ENCODE measurements at regions not wholly inside any gene's neighbourhood (a gene's known extent, or its start where the extent isn't known, plus 50 kb on each side); places are given as distances from the start of the nearest gene placed in this dataset.

- no peak overlapping the region for H3K27ac ChIP-seq
- no peaks in the 10 kb centered on the region for H3K4me1 ChIP-seq
- H3K4me3 ChIP-seq: no peak overlapping the region
- WGBS, 2 donors: 81 to 84% methylated on average over 2 of the region's 2 CpGs
- H3K36me3 ChIP-seq: no peaks in the 10 kb centered on the region
- no peak for DNase-seq
- no peak for ATAC-seq
- intact Hi-C loops (cut with DNase I): no loop called here
- no peaks in the 10 kb centered on the region for H3K9me3 ChIP-seq
- H3K27me3 ChIP-seq: no peaks in the 10 kb centered on the region
- no peak for TF ChIP-seq CTCF (IDR thresholded peaks at IDR 0.05)
Observed at GRCh38 chr11:121773076-121773475, 320.3 kb upstream of the SORL1-AS1 start.

- intact Hi-C loops (cut with DNase I): no loop called here
- ATAC-seq (no peak), DNase-seq (no peak)
- peaks cover 0 to 5% (median 0%) of the 10 kb centered on the region in 9 donors for H3K4me1 ChIP-seq
- no peaks in the 10 kb centered on the region for H3K27me3 ChIP-seq
- H3K9me3 ChIP-seq: no peaks in the 10 kb centered on the region
- TF ChIP-seq CTCF (IDR thresholded peaks at IDR 0.05): no peak
- WGBS, 2 donors: 73 to 86% methylated on average over 4 of the region's 4 CpGs
- H3K4me3 ChIP-seq: no peak overlapping the region
- H3K27ac ChIP-seq: no peak overlapping the region
- H3K36me3 ChIP-seq: no peaks in the 10 kb centered on the region
Observed at GRCh38 chr11:121770939-121771595, 318.3 kb upstream of the SORL1-AS1 start.

GRCh38 chr11:121769191-121769590, 316.4 kb upstream of the SORL1-AS1 start:
- WGBS, 2 donors: 93% methylated on average over 2 of the region's 2 CpGs

GRCh38 chr11:121767433-121767832, 314.7 kb upstream of the SORL1-AS1 start:
- Histone ChIP-seq H3K4me1 (peaks cover 0 to 13% (median 0%) of the 10 kb centered on the region in 9 donors), H3K4me3 (no peak overlapping the region), H3K27ac (no peak overlapping the region), H3K27me3 (peaks cover 0 to 4% (median 0%) of the 10 kb centered on the region in 7 donors), H3K36me3 (no peaks in the 10 kb centered on the region), H3K9me3 (no peaks in the 10 kb centered on the region)
- no peak for DNase-seq
- TF ChIP-seq CTCF (IDR thresholded peaks at IDR 0.05): no peak
- intact Hi-C loops (cut with DNase I): no loop called here
- WGBS, 2 donors: 89 to 91% methylated on average over 3 of the region's 3 CpGs
- peak in 1 of 8 donors; percentile 27 for ATAC-seq

More at GRCh38 chr11:121769191-121769590, 316.4 kb upstream of the SORL1-AS1 start:
- no peak for TF ChIP-seq CTCF (IDR thresholded peaks at IDR 0.05)
- ATAC-seq (no peak), DNase-seq (no peak)
- Histone ChIP-seq H3K4me1 (peaks cover 0 to 5% (median 0%) of the 10 kb centered on the region in 9 donors), H3K36me3 (no peaks in the 10 kb centered on the region), H3K27me3 (no peaks in the 10 kb centered on the region), H3K9me3 (no peaks in the 10 kb centered on the region), H3K27ac (no peak overlapping the region), H3K4me3 (no peak overlapping the region)
- intact Hi-C loops (cut with DNase I): no loop called here

All from heart right ventricle (tissue), 16 donors.